GM12878 (cell line): ENCODE measurements at regions not wholly inside any gene's neighbourhood (a gene's known extent, or its start where the extent isn't known, plus 50 kb on each side); places are given as distances from the start of the nearest gene placed in this dataset.

ENCODE experiments used
- BMI1 ChIP-seq: fragments of 450-650 bp; IDR thresholded peaks from 2 replicates; pipeline ENCODE4 v1.6.1; 2016; ENCODE audit warnings: mild to moderate bottlenecking, moderate library complexity, borderline replicate concordance
- ETV6 ChIP-seq, 2 experiments: fragments of 450-650 bp in 1 of 2; IDR thresholded peaks in 1 of 2; conservative IDR thresholded peaks in 1 of 2; 2 replicates each; pipeline ENCODE4 v1.6.1; 2014; ENCODE audit warnings: antibody characterized with exemption in 1 of 2, borderline replicate concordance in 1 of 2, low read depth in 1 of 2, mild to moderate bottlenecking in 1 of 2, moderate library complexity in 1 of 2
- MYC ChIP-seq: IDR thresholded peaks from 2 replicates; pipeline ENCODE4 v1.6.1; 2011; ENCODE audit warnings: mild to moderate bottlenecking, low read length, moderate library complexity, inconsistent platforms; ENCODE audit not compliant: insufficient read depth, insufficient replicate concordance, insufficient read length, severe bottlenecking
- NFIC ChIP-seq: IDR thresholded peaks from 2 replicates; pipeline ENCODE4 v1.6.1; 2012; ENCODE audit warnings: low read depth, mild to moderate bottlenecking, inconsistent platforms, low read length, moderate library complexity
- NR2C1 ChIP-seq: fragments of 450-650 bp; IDR thresholded peaks from 2 replicates; pipeline ENCODE4 v1.6.1; 2017; ENCODE audit warnings: antibody characterized with exemption, mild to moderate bottlenecking, moderate library complexity
- NR2F1 ChIP-seq: fragments of 450-650 bp; conservative IDR thresholded peaks from 2 replicates; pipeline ENCODE4 v1.6.1; 2017; ENCODE audit warnings: mild to moderate bottlenecking
- TCF12 ChIP-seq: IDR thresholded peaks from 2 replicates; pipeline ENCODE4 v1.6.1; 2011; ENCODE audit warnings: low read depth, mild to moderate bottlenecking, low read length
- ZBED1 ChIP-seq: IDR thresholded peaks from 2 replicates; pipeline ENCODE4 v1.6.1; 2016; ENCODE audit warnings: borderline replicate concordance
- ZNF622 ChIP-seq: fragments of 450-650 bp; IDR thresholded peaks from 2 replicates; pipeline ENCODE4 v1.6.1; 2017; ENCODE audit warnings: mild to moderate bottlenecking, inconsistent platforms
- TF ChIP-seq, protein P1 (sequence below): fragments of 450-650 bp; IDR thresholded peaks from 2 replicates; pipeline ENCODE4 v1.6.1; 2017; ENCODE audit warnings: mild to moderate bottlenecking, moderate library complexity
- TF ChIP-seq, protein P2 (sequence below): fragments of 450-650 bp; IDR thresholded peaks from 2 replicates; pipeline ENCODE4 v1.6.1; 2017; ENCODE audit warnings: mild to moderate bottlenecking
- TF ChIP-seq, protein P3 (sequence below): IDR thresholded peaks from 2 replicates; pipeline ENCODE4 v1.6.1; 2011; ENCODE audit warnings: borderline replicate concordance, low read depth, mild to moderate bottlenecking, moderate library complexity, mixed read lengths, low read length; ENCODE audit not compliant: insufficient read depth; ENCODE audit errors: extremely low read length

DNA sequence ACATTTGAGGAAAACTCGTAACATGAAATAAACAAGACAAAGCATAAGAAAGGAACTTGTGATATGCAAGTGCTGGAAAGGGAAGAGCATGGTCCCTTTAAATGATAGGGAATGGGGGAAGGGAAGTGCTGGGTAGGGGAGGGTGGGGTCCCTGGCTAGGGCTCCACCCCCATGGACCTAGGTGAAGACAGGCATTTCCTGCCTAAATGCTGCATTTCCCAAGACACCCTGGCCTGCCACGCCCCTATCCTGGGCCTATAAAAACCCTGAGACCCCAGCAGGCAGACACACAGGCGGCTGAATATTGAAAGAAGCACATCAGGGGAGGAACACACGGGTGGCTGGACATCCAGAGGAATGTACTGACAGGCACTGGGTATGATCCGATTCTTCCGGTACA lies 499.9 kb downstream of the ZEB2 start (continued):
- TF ChIP-seq, protein P1, sequence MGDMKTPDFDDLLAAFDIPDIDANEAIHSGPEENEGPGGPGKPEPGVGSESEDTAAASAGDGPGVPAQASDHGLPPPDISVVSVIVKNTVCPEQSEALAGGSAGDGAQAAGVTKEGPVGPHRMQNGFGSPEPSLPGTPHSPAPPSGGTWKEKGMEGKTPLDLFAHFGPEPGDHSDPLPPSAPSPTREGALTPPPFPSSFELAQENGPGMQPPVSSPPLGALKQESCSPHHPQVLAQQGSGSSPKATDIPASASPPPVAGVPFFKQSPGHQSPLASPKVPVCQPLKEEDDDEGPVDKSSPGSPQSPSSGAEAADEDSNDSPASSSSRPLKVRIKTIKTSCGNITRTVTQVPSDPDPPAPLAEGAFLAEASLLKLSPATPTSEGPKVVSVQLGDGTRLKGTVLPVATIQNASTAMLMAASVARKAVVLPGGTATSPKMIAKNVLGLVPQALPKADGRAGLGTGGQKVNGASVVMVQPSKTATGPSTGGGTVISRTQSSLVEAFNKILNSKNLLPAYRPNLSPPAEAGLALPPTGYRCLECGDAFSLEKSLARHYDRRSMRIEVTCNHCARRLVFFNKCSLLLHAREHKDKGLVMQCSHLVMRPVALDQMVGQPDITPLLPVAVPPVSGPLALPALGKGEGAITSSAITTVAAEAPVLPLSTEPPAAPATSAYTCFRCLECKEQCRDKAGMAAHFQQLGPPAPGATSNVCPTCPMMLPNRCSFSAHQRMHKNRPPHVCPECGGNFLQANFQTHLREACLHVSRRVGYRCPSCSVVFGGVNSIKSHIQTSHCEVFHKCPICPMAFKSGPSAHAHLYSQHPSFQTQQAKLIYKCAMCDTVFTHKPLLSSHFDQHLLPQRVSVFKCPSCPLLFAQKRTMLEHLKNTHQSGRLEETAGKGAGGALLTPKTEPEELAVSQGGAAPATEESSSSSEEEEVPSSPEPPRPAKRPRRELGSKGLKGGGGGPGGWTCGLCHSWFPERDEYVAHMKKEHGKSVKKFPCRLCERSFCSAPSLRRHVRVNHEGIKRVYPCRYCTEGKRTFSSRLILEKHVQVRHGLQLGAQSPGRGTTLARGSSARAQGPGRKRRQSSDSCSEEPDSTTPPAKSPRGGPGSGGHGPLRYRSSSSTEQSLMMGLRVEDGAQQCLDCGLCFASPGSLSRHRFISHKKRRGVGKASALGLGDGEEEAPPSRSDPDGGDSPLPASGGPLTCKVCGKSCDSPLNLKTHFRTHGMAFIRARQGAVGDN: no peak
- TF ChIP-seq TCF12 (no peak), NR2C1 (no peak), NFIC (no peak), ZNF622 (no peak), ZBED1 (no peak), ETV6 (conservative IDR thresholded peaks at IDR 0.05 in 1 of 2, IDR thresholded peaks at IDR 0.05 in 1 of 2; ENCODE audit: borderline replicate concordance in 1 of 2, low read depth in 1 of 2) (no peak), BMI1 (no peak), MYC (no peak), NR2F1 (no peak)
- TF ChIP-seq, protein P2, sequence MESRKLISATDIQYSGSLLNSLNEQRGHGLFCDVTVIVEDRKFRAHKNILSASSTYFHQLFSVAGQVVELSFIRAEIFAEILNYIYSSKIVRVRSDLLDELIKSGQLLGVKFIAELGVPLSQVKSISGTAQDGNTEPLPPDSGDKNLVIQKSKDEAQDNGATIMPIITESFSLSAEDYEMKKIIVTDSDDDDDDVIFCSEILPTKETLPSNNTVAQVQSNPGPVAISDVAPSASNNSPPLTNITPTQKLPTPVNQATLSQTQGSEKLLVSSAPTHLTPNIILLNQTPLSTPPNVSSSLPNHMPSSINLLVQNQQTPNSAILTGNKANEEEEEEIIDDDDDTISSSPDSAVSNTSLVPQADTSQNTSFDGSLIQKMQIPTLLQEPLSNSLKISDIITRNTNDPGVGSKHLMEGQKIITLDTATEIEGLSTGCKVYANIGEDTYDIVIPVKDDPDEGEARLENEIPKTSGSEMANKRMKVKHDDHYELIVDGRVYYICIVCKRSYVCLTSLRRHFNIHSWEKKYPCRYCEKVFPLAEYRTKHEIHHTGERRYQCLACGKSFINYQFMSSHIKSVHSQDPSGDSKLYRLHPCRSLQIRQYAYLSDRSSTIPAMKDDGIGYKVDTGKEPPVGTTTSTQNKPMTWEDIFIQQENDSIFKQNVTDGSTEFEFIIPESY: no peak
- TF ChIP-seq, protein P3, sequence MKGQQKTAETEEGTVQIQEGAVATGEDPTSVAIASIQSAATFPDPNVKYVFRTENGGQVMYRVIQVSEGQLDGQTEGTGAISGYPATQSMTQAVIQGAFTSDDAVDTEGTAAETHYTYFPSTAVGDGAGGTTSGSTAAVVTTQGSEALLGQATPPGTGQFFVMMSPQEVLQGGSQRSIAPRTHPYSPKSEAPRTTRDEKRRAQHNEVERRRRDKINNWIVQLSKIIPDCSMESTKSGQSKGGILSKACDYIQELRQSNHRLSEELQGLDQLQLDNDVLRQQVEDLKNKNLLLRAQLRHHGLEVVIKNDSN: no peak
- TF ChIP-seq, all 136 proteins: peak for 0
